Cardiac muscle cell (in vitro differentiated cells and primary cell): ENCODE measurements at regions not wholly inside any gene's neighbourhood (a gene's known extent, or its start where the extent isn't known, plus 50 kb on each side); places are given as distances from the start of the nearest gene placed in this dataset.

Experiments used
- DNase-seq, 2 donors: peaks; one replicate each; pipeline versions ENCODE4 v3.0.0 to v3.0.0-alpha.2; 2010 to 2017; ENCODE audit warnings: low read depth in 1 of 2, low spot score in 1 of 2
- H3K27ac ChIP-seq: fragments of 200-600 bp; sonication (generic); 2 replicates; pipeline ENCODE4 v1.5.1; 2016
- H3K27me3 ChIP-seq: fragments of 200-600 bp; sonication (generic); 2 replicates; pipeline ENCODE4 v1.6.0; 2016; ENCODE audit warnings: control low read depth
- H3K36me3 ChIP-seq: fragments of 200-600 bp; sonication (generic); 2 replicates; pipeline ENCODE4 v1.5.1; 2016; ENCODE audit warnings: control low read depth
- H3K4me1 ChIP-seq: fragments of 200-600 bp; sonication (generic); 2 replicates; pipeline ENCODE4 v1.8.1; 2017; ENCODE audit warnings: low read depth, mild to moderate bottlenecking, mixed run types
- H3K4me3 ChIP-seq: fragments of 200-600 bp; sonication (generic); 2 replicates; pipeline ENCODE4 v1.5.1; 2016; ENCODE audit warnings: mild to moderate bottlenecking
- H3K9me3 ChIP-seq: fragments of 200-600 bp; sonication (generic); 2 replicates; pipeline ENCODE4 v1.5.1; 2017; ENCODE audit warnings: low read depth, mild to moderate bottlenecking, control low read depth
- TF ChIP-seq, protein P1 (sequence below): IDR thresholded peaks from 2 replicates; pipeline ENCODE4 v1.5.1; 2012; ENCODE audit warnings: low read depth, mild to moderate bottlenecking, low read length

DNA sequence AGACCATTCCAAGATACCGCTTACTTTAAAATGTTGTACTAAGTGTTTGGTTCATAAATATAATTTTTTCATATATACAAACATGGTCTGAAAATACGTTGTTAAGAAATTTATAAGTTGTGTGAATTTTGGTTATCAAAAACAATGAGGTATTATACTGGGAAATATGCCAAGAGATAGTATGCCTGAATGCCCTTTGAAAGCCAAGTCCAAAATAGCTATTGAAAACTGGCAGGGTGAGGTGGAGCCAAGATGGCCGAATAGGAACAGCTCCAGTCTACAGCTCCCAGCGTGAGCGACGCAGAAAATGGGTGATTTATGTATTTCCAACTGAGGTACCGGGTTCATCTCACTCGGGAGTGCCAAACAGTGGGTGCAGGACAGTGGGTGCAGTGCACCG lies 533.5 kb downstream of the ZNF608 start:
- DNase-seq: no peak
- TF ChIP-seq, protein P1, sequence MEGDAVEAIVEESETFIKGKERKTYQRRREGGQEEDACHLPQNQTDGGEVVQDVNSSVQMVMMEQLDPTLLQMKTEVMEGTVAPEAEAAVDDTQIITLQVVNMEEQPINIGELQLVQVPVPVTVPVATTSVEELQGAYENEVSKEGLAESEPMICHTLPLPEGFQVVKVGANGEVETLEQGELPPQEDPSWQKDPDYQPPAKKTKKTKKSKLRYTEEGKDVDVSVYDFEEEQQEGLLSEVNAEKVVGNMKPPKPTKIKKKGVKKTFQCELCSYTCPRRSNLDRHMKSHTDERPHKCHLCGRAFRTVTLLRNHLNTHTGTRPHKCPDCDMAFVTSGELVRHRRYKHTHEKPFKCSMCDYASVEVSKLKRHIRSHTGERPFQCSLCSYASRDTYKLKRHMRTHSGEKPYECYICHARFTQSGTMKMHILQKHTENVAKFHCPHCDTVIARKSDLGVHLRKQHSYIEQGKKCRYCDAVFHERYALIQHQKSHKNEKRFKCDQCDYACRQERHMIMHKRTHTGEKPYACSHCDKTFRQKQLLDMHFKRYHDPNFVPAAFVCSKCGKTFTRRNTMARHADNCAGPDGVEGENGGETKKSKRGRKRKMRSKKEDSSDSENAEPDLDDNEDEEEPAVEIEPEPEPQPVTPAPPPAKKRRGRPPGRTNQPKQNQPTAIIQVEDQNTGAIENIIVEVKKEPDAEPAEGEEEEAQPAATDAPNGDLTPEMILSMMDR: no peak
- no peak overlapping the region for H3K27ac ChIP-seq
- no peaks in the 10 kb centered on the region for H3K36me3 ChIP-seq
- no peaks in the 10 kb centered on the region for H3K27me3 ChIP-seq
- H3K4me1 ChIP-seq: no peaks in the 10 kb centered on the region
- no peaks in the 10 kb centered on the region for H3K9me3 ChIP-seq
- H3K4me3 ChIP-seq: no peak overlapping the region

DNA sequence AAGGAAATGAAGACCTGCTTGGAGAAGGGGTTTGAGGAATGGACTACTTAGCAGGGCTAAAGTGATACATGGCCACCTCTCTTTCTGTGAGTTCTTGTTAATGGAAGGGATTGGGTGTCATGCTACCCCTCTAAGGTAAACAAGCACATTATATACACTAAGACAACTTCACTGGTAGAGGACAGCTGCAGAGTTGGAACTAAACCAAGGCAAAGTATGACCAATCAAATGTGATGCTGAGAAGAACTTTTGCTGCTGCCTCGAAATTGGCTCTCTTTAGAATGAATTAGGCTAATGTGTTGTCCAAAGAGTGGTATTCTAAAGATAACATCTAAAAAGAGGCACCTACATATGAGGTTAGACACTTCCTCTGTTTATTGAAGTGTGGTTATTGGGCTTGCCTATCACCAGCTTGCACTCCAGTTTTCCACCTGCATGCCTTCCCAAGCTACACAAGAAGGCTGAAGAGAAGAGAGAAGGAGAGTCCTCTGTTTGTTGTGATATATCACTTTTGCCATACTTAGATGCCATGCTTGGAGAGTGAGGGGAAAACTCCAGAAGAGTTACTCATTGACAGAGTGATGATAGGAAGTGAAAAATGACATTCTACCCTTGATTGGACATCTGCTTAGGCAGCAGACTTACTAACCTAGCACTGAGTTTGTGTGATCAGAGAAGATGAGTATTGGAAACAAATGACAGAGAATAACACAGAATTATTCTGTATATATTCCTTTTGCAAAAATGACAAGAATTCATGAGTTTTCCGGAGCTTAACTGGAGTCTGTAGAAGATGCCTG lies 536.1 kb downstream of the ZNF608 start:
- Histone ChIP-seq H3K27me3 (no peaks in the 10 kb centered on the region), H3K9me3 (no peaks in the 10 kb centered on the region), H3K4me3 (no peak overlapping the region), H3K4me1 (no peaks in the 10 kb centered on the region), H3K27ac (no peak overlapping the region), H3K36me3 (no peaks in the 10 kb centered on the region)
- no peak for DNase-seq
- TF ChIP-seq, protein P1: no peak

DNA sequence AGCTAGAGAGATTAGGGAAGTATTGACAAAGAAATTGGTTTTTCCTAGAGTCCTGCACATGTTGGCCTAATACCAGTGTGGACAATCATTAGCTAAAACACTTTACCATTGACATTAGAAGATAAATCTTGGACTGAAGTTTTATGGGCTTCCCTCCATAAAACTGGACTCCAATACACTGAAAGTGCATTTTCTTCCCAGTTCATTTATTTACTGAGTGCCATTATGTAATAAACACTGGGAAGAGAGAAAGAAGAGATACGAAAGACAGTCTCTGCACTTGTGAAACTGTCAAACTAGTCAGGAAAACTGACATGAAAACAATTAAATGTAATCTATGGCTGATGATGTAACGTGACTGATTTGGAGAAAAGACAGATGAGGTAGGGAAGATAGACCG lies 539.3 kb downstream of the ZNF608 start:
- Histone ChIP-seq H3K27me3 (no peaks in the 10 kb centered on the region), H3K9me3 (no peaks in the 10 kb centered on the region), H3K36me3 (no peaks in the 10 kb centered on the region), H3K4me3 (no peak overlapping the region), H3K4me1 (no peaks in the 10 kb centered on the region), H3K27ac (no peak overlapping the region)
- DNase-seq: no peak
- TF ChIP-seq, protein P1: no peak

DNA sequence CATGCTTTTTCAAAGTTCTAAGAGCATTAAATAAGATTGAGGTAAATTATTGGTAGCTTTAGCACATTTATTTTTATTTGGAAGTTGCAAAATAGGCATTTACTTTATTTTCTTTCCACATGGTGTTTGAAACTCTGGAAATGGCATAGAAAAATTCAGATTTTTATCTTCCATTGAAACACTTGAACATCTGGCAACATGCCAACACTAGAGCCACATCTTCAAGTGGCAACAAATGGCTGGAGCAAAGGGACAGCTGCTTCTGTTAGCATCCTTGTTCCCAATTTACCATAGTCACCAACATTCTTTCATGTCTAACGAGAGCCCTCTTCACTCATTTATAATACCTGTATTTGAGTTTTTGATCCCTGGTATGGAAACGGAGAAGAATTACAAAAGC lies 539.9 kb downstream of the ZNF608 start:
- H3K9me3 ChIP-seq: no peaks in the 10 kb centered on the region
- no peaks in the 10 kb centered on the region for H3K36me3 ChIP-seq
- no peak for DNase-seq
- H3K4me1 ChIP-seq: no peaks in the 10 kb centered on the region
- H3K27me3 ChIP-seq: no peaks in the 10 kb centered on the region
- H3K27ac ChIP-seq: no peak overlapping the region
- no peak overlapping the region for H3K4me3 ChIP-seq
- TF ChIP-seq, protein P1: no peak

DNA sequence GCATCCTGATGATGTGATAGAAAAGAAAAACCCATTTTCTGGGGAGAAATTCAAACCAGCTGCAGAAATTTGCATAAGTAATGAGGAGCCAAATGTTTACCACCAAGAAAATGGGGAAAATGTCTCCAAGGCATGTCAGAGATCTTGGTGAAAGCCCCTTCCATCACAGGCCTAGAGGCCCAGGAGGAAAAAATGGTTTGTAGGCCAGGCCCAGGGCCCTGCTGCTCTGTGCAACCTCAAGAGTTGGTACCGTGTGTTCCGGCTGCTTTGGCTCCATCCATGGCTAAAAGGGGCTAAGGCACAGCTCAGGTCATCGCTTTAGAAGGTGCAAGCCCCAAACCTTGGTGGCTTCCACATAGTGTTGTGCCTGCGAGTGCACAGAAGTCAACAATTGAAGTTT lies 543.1 kb downstream of the ZNF608 start:
- no peaks in the 10 kb centered on the region for H3K4me1 ChIP-seq
- no peaks in the 10 kb centered on the region for H3K36me3 ChIP-seq
- TF ChIP-seq, protein P1: no peak
- H3K27me3 ChIP-seq: no peaks in the 10 kb centered on the region
- no peaks in the 10 kb centered on the region for H3K9me3 ChIP-seq
- no peak for DNase-seq
- no peak overlapping the region for H3K4me3 ChIP-seq
- H3K27ac ChIP-seq: no peak overlapping the region

DNA sequence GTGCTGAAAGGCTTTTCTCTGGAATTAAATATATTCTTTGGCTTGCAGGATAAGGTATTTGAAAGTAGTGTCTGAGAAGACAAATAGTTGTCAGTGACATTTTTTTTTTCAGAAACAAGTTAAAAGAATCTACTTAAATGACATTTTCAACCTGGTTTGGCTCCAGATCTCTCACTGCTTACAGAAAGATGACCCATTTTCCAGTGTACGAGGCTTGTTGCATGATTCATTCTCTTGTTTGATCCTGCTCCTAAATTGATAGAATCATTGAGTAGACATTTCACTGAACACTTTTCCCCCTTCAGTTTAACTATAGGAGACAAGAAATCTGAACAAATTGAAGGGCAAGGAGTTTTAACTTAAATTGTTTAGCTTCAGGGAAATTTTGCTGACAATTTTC lies 546.1 kb downstream of the ZNF608 start:
- Histone ChIP-seq H3K36me3 (no peaks in the 10 kb centered on the region), H3K4me3 (no peak overlapping the region), H3K27ac (no peak overlapping the region), H3K9me3 (no peaks in the 10 kb centered on the region), H3K4me1 (peaks cover 13% of the 10 kb centered on the region), H3K27me3 (no peaks in the 10 kb centered on the region)
- no peak for DNase-seq
- TF ChIP-seq, protein P1: no peak
